Prostate gland (tissue), 2 donors: ENCODE measurements at regions not wholly inside any gene's neighbourhood (a gene's known extent, or its start where the extent isn't known, plus 50 kb on each side); places are given as distances from the start of the nearest gene placed in this dataset.

Source experiments
- DNase-seq: peaks from one replicate; pipeline ENCODE4 v3.0.0-alpha.2; 2019; ENCODE audit warnings: low spot score
- H3K27ac ChIP-seq, 2 donors: fragments of 200-600 bp; sonication (generic); 2 replicates each; pipeline ENCODE4 v1.5.1; 2017 to 2019
- H3K27me3 ChIP-seq: fragments of 200-600 bp; sonication (generic); replicated peaks from 2 replicates; pipeline ENCODE4 v1.5.1; 2019; ENCODE audit not compliant: insufficient read depth
- H3K36me3 ChIP-seq, 2 donors: fragments of 200-600 bp; sonication (generic); 1 replicate in 1 of 2; 2 replicates in 1 of 2; pipeline versions ENCODE4 v1.5.1 to v1.8.1; 2017 to 2019
- H3K4me1 ChIP-seq: fragments of 200-600 bp; sonication (generic); replicated peaks from 2 replicates; pipeline ENCODE4 v1.5.1; 2019
- H3K4me3 ChIP-seq, 2 donors: fragments of 200-600 bp; sonication (generic); 2 replicates each; pipeline ENCODE4 v1.5.1; 2017 to 2019
- H3K9me3 ChIP-seq: fragments of 200-600 bp; sonication (generic); 2 replicates; pipeline ENCODE4 v1.5.1; 2017
- CTCF ChIP-seq, 4 experiments: fragments of 200-600 bp in 2 of 4; fragments of 450-650 bp in 2 of 4; sonication (generic) in 2 of 4; IDR thresholded peaks; 1 replicate in 3 of 4; 2 replicates in 1 of 4; pipeline ENCODE4 v1.5.1; 2016 to 2019; ENCODE audit warnings: antibody characterized with exemption in 4 of 4, mild to moderate bottlenecking in 2 of 4, moderate library complexity in 2 of 4
- POLR2A ChIP-seq: fragments of 450-650 bp; IDR thresholded peaks from one replicate; pipeline ENCODE4 v1.6.1; 2016; ENCODE audit warnings: antibody characterized with exemption, mild to moderate bottlenecking
- POLR2AphosphoS5 ChIP-seq: sonication (generic); formaldehyde crosslinking; IDR thresholded peaks from one replicate; pipeline ENCODE4 v1.6.1; 2017; ENCODE audit warnings: antibody characterized with exemption
- WGBS: methylation state at CpG from one replicate; pipeline ENCODE4 v1.1.5; 2018; 5-methylcytosine and 5-hydroxymethylcytosine counted together
- intact Hi-C: fragments of 100-400 bp; cut with DNase I; formaldehyde crosslinking; loops from one replicate; pipeline ENCODE4 v1.14.2; 2022

DNA sequence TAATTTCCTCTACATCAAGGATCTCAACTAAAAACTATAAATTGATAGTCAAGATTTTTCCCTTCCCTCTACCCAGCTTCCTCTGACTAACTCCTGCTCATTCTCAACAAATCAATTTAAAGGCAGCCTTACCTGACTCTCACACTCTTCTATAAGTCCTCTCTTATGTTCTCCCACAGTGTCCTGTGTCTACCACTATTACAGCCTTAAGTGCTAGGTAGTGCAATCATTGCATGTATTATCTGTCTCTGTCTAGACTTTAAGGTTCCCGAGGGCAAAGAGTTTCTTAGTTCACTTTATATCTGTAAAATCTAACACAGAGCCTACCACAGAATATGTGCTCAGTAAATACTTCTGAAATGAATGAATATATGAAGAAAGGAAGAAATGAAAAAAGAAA is 123.7 kb downstream of the BTC start:
- Histone ChIP-seq H3K4me3 (no peak overlapping the region), H3K27me3 (no peaks in the 10 kb centered on the region), H3K9me3 (no peaks in the 10 kb centered on the region), H3K36me3 (no peaks in the 10 kb centered on the region), H3K27ac (no peak overlapping the region), H3K4me1 (no peaks in the 10 kb centered on the region)
- no peak for DNase-seq
- 81% methylated on average over 1 of the region's 1 CpG for WGBS
- intact Hi-C loops = no loop called here
- TF ChIP-seq POLR2AphosphoS5 (no peak), POLR2A (no peak), CTCF (IDR thresholded peaks at IDR 0.05) (no peak)

DNA sequence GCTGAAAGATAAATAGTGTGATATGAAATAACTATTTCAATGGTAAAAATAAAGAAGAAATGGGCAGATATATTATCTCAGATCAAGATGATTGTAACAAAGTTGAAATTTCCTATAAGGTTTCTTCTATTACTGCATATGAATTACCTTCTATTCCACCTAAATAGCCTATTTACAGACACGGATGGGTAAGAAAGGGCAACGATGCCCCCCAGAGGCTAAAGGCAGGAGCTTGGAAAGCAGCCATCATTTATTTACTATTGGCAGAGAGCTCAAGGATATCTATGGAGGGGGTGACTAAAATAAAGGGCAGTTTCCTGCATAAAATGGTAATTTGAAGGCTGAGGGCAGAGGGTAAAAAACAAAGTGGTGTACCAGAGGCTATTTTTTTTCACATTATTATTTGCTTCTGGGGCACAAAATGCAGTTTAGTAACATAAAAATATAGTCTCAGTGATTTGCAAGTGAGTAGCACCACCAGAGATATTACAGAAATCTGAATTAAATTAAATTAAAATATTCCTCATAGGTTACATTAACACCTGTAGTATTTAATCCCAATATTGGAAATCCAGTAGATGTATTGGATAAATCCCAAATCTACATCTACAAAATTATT is 123.1 kb downstream of the BTC start:
- TF ChIP-seq CTCF (IDR thresholded peaks at IDR 0.05) = peak in 1 of 4 experiments; percentile 50
- TF ChIP-seq POLR2A = no peak
- Histone ChIP-seq H3K4me3 (no peak overlapping the region), H3K9me3 (no peaks in the 10 kb centered on the region), H3K27me3 (no peaks in the 10 kb centered on the region), H3K36me3 (no peaks in the 10 kb centered on the region), H3K27ac (no peak overlapping the region), H3K4me1 (no peaks in the 10 kb centered on the region)
- 3% methylated on average over 2 of the region's 2 CpGs for WGBS
- intact Hi-C loops = no loop called here
- DNase-seq = no peak

GRCh38 chr4:74674750-74675149 is 119.6 kb downstream of the BTC start:
- no peaks in the 10 kb centered on the region for H3K27me3 ChIP-seq
- no peak overlapping the region for H3K4me3 ChIP-seq
- 50% methylated on average over 1 of the region's 1 CpG for WGBS
- H3K9me3 ChIP-seq = no peaks in the 10 kb centered on the region
- H3K4me1 ChIP-seq = no peaks in the 10 kb centered on the region
- no peak overlapping the region for H3K27ac ChIP-seq
- H3K36me3 ChIP-seq = no peaks in the 10 kb centered on the region
- TF ChIP-seq CTCF (IDR thresholded peaks at IDR 0.05) (no peak), POLR2AphosphoS5 (no peak), POLR2A (no peak)
- DNase-seq = no peak
- intact Hi-C loops = loop anchor here (5.0 kb wide), 1 partner anchor 297 kb away; no protein-coding TSS in a partner anchor

DNA sequence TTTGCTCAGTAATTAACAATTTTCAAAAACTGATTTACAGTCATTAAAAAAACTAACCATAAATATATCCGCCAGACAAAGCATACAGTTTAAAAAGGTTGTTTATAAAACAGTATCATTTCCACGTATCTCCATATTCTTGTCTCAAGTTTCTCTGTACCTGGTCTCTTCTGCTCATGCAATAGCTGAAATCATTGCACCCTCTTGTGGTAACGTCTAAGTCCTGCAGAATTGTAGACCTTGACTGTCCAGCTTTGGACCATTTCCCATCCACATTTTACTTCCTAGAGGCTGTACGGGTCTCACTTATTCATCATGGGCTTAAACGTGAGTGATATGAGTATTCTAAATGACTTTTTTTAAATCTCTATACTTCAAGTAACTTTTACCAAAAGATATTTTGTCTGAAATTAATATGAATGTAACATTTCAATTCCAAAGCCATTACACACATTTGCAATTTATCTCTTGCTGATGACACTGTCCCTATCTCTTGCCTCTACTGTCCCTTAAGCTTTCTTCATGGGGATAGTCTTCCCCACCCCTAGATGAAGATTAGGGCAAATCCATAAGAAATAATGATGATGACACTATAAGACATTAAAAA is 118.5 kb downstream of the BTC start:
- DNase-seq = peak; percentile 19
- peak; percentile 43 to 76 (median 59) for TF ChIP-seq CTCF (IDR thresholded peaks at IDR 0.05)
- peak; percentile 12 for TF ChIP-seq POLR2AphosphoS5
- TF ChIP-seq POLR2A = no peak

More for the DNA sequence above, 118.5 kb downstream of the BTC start:
- Histone ChIP-seq H3K4me1 (no peaks in the 10 kb centered on the region), H3K9me3 (no peaks in the 10 kb centered on the region), H3K27ac (no peak overlapping the region), H3K36me3 (no peaks in the 10 kb centered on the region), H3K4me3 (no peak overlapping the region), H3K27me3 (no peaks in the 10 kb centered on the region)
- intact Hi-C loops = loop anchor here (5.0 kb wide), 1 partner anchor 298 kb away; no protein-coding TSS in a partner anchor
- 7% methylated on average over 5 of the region's 5 CpGs for WGBS
